Stimulated activated CD4-positive, alpha-beta T cell treated with anti-CD3 and anti-CD28 coated beads, Interleukin-4, amount 100 ng/mL, for 1 hour (primary cell): ENCODE measurements at regions not wholly inside any gene's neighbourhood (a gene's known extent, or its start where the extent isn't known, plus 50 kb on each side); places are given as distances from the start of the nearest gene placed in this dataset.

Source experiments
- DNase-seq: peaks from one replicate; pipeline ENCODE4 v3.0.0-alpha.2; 2020

DNA sequence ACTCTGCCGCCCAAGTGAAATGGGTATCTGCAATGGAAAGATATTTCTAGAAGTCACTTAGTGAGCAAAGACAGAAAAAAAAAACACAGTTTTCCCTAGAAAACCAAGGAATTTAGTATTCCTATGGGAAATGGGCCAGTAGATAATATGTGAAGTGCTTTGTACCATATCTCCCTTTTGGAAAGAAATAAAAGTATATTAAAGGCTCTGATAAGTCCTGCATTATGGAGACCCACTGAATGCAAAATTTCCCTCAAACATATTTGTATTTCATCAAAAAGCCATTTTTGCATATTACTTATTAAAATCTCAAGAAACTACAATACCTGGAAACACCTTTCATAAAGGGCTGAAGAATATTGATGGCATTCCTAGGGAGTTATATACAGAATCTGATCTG, 51.6 kb upstream of the DYNLRB2 start:
- no peak for DNase-seq

DNA sequence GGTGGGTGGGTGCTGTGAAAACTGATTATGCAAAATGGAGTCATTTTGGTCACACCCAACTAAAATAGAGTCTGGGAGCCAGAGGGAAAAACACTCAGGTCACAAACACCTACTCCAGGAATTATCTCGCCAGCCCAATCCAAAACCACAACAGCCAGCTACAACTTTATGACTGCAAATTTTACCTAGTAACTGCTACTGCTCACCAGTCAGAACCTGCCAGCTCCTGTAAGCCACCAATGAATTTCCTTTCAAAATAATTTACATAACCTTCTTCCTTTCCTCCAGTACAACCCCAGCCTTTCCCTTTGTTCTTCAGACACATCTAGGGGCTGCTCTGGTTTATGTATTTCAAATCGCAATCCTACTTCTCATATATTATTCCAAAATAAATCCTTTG, 52.6 kb upstream of the DYNLRB2 start:
- no peak for DNase-seq

DNA sequence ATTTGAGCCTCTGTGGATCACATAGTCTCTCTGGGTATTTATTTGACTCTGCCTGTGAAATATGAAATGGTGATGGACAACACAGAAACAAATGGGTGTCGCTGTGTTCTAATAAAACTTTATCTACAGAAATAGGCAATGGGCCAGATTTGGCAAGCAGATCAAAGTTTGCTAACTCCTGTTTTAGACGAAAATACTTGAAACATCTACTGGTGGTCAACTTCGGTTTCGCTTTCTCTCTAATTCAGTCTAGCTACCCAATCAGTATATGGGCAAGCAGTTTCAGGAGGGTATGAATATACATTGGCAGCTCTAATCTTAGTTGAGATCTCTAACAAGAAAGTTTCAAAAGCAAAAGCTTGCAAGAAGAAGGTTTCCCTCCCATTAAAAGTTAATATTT, 60.1 kb upstream of the DYNLRB2 start:
- DNase-seq, result no peak

DNA sequence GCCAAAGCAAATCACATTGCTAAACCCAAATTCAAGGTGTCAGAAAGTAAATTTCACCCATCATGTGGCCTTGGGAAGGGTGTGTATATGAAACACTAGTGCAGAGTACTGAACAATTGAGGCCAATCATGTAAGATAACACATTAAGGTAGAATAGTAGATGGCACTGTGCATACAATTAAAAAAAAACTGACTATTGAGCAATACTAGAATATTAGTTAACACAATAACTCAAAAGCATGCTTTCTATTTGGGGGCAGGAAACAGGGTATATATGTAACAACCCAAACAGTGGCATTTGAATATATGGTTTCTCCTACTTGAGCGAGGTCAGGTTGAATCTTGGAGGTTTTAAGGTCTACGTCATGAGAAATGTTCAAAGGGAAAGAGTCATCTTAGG, 63.0 kb upstream of the DYNLRB2 start:
- DNase-seq, result no peak

DNA sequence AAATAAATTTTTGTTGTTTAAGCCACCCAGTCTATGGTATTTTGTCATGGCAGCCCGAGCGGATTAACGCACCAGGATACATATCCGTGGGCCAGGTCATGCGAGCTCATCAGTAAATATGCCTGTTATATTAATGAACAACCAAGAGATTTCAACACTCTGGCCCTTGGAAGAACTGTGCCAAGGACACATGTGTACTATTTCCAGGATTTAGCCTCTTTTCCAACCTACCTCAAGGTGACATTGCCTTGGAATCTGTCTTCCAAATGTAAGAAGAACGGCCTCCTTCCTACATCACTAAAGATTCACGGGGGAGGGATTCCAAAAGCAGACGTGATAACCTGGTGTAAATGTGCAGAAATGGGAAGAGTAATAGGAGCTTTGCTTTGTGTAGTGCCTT, 72.8 kb upstream of the DYNLRB2 start:
- DNase-seq, result no peak

DNA sequence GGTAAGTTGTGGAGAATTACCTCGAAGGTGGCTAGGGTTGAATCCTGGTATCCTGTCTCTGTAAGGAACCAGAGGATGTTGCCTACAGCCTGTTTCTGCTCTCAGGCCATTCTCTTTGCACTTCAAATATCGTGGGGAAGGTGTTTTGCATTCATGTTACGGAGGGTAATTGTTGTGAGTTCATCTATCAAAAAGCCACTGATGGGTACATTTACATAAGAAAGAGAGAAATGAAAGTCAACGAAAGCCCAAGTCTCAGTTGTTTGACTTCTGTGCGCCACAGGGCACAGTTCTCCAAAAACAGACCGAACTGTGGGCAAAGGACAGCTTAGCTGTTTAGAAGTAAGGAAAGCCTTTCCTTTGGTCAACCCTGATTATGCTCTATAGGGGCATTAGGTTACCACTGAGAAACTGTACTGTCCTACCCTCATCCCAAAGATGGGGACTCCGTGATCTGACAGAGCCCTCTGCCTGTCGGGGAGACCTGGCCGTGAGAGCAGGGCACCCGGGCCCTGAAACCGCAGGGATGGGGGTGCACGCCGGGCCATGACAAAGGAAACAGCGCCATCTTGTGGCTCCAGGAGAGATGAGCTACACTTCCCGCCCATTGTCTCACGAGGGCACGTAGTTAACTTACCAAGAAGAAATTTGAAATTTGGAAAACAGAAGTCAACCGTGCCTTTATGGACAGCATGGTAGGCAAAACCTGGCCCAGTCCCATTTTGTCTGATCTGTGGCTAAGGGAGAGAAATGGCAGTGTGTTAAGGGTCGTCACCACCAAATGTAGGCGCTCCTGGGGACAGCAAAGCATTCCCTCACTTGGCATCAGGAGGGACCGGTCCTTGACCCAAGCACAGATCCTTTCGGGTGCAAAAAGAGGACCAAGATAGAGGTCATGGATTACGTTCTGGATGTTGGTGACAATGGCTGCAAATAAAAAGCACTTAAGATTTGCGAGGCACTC, 74.5 kb upstream of the DYNLRB2 start:
- DNase-seq, result peak; percentile 51

DNA sequence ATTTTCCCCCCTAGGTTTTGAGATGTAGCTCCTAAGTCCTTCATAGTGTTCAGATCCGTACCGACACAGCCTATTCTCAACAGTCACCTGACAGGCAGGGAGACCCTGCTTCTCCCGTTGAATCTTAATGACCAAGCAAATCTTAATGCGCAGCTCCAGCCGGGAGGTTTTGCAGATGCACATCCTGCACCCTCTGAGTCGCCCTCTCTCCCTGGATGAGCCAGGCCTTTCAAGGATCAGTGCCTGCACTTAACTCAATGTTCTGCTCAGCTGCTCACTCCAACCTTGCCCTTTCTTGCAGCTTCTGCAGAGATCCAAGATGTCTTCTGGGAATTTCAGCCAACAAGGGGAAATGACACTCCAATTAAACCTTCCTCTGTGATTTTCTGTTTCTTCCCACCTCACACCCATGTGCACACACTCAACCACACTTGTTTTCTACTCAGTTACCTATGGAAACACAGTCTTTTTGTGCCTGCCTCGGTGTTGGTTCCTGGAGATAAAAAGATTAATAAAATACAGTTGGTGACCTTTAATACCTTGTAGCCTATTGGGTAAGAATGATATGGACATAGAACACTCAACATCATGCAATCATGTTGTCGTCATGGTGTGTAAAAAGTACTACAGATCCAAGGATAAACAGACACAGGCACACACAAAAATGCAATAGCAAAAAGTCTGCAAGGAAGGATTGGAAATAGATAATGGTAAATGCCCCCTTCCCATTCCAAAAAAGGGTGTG, 76.9 kb upstream of the DYNLRB2 start:
- no peak for DNase-seq

DNA sequence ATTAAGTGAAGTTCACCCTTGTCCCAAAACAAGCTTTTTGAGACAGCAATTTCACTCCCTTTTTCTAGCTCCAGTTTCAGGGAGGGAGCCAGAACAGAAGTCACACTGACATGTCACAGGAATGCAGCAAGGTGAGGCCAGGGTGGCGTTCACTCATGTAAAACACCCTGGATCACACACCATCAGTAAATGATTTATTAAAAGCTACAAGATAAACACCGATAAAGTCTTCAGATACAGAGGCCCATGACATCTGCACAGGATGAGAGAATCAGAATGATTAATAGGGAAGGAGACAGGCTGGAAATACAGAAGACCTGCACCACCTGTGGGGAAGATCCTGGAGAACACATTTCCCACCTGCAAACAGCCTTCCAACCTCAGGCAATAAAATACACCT, 77.5 kb upstream of the DYNLRB2 start:
- DNase-seq, result no peak

DNA sequence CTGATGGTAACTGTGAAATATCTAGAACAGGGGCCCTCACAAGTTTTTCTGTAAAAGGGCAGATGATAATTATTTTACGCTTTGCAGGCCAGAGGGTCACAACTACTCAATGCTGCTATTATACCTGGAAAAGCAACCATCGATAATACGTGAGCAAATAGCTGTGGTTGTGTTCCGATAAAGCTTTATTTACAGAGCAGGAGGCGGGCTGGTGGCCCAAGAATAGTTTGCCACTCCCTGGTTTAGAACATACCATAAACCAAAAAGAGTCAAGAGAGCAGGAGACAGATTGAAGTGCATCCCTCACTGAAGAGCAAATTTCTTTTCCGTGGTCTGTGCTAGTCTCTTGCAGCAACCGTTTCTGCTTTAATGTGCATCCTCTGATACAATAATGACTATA, 77.9 kb upstream of the DYNLRB2 start:
- DNase-seq, result no peak

DNA sequence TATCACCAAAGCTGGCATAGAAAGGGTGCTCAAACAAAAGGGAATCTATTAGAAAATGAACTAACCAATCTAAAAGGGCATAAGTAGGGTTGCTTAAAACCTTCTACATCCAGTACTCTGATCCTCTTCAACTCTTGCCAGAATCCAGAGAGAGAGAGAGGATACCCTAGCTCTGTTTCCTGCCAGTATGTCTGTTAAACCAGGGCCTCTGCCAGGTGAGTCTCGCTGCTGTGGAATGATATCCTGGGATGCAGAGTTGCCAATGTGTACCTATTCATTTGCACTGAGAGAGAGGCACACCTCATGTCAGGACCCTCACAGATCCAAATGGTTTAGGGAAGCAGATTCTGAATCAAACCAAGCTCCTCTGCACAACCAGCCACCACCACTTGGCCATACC, 79.8 kb upstream of the DYNLRB2 start:
- no peak for DNase-seq

DNA sequence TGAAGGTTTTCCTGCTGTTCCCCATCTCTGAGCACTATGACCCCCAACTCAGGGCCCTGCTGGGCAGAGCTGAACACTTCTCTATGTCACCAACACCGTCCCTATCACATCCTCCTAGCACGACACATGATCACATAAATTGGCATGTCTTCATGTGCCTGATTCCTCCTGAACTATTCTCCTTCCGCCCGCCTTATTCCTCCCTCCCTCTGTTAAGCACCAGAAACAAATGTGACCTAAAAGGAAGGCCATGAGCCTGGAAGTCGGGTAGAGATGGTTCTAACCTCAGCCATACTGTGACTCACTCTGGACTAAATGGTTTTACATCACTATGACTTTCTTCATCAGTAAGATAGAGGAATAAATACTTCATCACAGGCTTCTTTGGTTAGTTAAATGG, 80.8 kb upstream of the DYNLRB2 start:
- no peak for DNase-seq

DNA sequence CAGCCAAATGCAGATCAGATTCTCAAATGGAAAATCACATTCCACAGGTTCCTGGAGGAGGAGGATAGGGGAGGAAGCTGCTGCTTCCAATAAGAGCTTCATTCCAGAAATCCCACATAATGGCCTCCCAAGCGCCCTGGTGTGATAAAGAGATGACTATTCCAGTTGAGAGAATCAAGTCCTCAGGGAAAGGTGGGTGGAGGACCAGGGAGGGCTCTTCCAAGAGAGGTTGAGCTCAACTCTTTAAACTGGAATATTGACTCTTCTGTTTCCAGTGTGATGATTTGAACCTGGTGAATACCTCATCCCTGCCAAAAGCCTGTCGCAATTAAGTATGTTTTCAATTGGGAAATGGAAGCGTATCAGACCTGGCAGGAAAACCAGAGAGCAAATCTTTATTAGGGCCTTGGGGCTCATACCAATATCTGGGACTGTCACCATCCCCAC, 81.4 kb upstream of the DYNLRB2 start:
- DNase-seq, result no peak

DNA sequence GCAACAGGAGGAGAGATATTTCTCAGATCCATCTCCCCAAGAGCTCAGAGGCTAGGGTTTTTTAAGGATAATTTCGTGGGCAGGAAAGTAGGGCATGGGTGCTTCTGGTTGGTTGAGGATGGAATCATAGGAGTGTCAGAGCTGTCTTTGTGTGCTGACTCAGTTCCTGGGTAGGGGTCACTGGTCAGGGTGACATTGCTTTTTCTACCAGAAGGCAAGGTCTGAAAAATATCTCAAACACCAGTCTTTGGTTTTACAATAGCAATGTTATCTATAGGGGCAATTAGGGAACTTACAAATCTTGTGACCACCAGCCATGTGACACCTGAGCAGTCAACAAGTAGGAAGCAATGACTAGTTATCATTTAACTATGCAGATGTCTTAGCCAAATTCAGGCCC, 82.9 kb upstream of the DYNLRB2 start:
- no peak for DNase-seq

DNA sequence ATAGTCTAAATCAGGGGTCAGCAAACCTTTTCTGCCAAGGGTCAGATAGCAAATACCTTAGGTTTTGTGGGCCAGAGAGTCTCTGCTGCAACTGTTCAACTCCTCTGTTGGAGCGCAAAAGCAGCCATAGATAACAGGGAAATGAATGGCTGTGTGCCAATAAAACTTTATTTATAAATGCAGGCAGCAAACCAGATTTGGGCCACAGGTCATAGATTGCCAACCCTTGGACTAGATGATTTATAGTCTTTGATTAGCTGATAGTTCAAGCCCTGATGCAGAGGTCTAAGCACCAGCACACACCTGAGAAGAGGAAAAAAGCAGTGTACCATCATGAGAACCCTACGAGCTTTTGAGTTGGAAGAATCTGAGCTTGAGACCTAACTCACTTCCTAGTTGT, 86.0 kb upstream of the DYNLRB2 start:
- no peak for DNase-seq

DNA sequence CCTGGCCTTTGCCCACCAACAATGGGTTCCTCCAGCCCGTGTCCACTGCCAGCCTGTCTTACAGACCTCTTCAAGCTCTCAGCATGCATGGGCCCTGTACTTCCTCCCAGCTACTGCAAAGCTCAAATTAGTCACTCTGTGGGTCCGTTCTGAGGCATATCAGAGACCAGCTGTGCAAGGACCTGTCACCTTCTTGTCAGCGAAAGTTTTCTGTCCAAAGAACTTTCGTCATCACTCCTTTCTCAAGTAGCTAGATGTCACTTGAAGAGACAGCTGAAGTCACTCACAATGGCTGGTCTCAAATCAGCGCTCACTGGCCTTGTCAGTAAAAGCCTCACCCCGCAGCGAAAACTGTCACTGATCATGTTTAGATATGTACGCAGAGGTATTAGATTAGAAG, 91.4 kb upstream of the DYNLRB2 start:
- no peak for DNase-seq

DNA sequence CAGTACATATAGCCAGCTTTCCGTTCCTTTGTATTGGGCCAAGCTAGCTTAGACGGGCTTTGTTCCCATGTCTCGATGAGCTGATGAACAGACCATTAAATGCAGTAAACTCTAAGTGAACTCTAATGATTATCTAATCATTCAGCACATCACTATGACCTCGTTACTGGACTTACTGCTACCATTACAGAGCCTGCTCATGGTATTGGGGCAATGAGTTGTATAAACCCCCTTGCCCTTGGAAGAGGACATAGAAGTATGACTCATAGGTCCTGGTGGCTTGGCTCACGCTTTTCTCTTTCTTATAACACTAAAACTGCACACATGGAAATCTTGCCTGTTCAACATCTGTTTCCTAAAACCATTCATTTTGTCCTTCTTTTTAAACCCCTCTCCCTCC, 93.6 kb upstream of the DYNLRB2 start:
- no peak for DNase-seq

DNA sequence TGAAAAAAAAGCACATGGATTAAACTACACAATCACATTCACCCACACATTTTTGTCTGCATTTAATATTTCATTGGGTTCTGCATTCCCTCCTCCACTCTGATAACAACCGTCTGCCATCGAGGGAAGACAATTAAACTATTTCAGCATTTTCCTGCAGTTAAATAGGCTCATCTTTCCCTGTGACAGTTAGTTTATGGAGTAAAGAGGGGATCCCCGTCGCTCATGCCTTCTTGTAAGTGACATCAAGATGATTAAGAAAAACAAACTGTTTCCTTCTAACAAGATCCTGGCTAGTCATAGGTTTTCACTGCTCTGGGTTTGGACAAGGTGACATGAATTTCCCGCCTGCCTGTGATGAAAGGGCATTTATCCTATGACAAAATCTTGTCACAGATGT, 98.0 kb upstream of the DYNLRB2 start:
- no peak for DNase-seq

DNA sequence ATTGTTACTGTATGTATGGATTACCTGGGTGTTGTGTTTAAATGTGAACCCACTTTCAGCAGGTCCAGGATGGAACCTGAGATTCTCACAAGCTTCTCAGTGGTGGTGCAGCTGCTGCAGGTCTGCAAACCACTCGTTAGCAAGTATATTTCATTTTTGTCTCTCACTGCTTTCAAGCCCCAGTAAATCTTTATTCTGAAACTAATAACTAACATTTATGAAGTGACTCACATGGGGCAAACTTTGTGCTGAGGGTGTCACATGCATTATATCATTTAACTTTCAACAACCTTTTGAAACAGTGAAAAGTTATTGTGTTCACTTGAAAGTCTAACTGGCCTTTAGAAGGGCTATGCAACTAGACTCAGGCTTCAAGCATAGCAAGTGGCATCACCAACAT, 98.9 kb upstream of the DYNLRB2 start:
- no peak for DNase-seq

DNA sequence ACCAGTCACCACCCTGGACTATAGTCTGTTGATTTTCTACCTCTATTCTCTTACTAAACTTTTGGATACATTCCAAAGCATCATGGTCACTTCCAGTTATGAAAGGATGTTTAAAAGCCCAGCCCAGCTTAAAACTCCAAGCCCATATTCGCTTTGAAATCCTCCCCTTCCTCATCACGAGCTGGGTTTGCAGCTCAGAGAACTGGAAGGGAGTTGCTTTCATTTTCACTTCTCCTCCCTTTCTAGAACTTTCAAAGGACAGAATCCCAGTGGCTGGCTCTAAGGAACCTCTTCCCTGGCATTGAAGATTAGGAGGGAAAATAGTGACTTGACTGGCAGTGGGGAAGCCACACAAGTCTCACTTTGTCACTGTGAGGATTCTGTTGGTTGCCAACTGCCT, 100.1 kb upstream of the DYNLRB2 start:
- no peak for DNase-seq

DNA sequence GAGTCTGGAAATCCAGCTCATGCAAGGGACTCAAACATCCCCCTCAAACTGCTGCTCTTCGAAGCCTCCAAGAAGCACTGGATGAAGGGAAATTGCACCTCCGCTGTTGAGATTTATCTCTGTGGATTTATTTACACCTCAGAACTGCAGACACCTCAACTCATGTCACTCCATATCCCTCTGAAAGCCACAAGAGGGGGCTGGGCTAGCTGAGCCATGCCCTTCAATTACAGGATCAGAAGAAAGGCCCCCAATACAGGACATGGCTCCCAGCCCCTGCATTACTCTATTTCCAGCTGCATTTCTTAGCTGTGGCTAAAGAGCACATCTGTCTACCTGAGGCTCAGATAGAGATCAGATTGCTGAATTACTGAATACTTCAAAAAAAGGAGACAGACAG, 103.1 kb upstream of the DYNLRB2 start:
- DNase-seq, result no peak

DNA sequence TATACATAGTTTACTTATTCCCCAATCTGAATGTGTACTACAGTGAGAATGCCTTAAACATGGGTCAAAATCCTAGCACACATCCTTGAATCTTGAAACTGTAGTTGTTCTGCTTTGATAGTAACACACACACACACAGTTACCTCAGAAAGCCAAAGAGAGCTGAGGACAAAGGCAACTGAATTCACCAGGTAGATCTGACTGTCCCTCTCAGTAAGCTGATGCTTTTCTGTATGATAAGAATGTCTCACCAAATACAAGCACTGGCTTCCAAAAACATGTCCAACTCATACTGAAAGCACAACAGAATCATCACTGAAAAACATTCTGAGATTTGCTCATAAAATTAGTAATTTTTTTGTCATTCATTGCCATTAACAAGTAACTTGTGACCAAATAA, 104.3 kb upstream of the DYNLRB2 start:
- no peak for DNase-seq

DNA sequence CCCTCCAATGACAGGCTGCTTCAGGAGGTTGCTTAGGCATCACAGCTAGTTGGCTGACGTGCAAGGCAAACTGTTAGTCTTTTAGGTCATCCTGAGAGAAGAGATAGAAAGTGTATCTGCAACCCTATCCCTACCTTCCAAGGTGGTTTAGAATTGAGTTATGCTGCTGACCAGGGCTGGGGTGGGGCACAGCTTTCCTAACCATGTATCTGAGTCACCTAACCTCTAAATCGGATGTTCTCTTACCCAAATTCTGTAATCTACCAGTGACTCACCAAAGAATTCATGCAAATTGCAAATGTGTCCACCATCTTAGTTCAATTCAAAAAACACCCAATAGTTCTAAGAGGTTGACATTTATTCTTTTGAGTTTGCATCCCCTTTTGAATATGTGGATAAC, 107.2 kb upstream of the DYNLRB2 start:
- DNase-seq, result no peak

DNA sequence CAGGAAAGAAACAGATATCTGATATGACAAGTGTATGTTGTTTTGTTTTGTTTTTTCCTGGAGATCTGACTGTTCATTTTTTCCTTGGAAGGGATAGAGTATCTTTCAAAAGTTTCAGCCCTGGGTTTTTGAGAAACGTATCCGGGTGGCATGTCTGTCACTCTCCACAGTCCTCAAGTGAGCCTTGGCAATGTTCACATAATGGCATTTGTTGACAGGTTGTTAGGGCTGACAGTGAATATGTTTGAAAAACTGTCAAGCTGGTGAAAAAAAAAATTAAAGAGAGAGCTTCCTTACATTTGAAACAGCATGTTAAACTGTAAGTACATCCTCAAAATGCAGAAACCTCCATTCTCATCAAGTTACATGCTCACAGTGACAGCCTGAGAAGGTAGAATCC, 113.0 kb upstream of the DYNLRB2 start:
- DNase-seq, result no peak
